Endothelial cell of umbilical vein (primary cell): ENCODE measurements at regions not wholly inside any gene's neighbourhood (a gene's known extent, or its start where the extent isn't known, plus 50 kb on each side); places are given as distances from the start of the nearest gene placed in this dataset.

Source experiments
- BruUV-seq: library from RNA; stranded (reverse); fragments of 400-500 nt; replicated peaks from 2 replicates; lab custom pipeline; 2021; lab: Mats Ljungman, UMichigan
- CTCF ChIA-PET: fragments of 300-600, 350-600 bp; sonication (Branson Sonifier 250); formaldehyde crosslinking; loops from one replicate; lab custom pipeline; 2021; ENCODE audit warnings: antibody characterized with exemption, inconsistent platforms; lab: Charles Lee
- POLR2A ChIA-PET: fragments of 300-600, 350-600 bp; sonication (Branson Sonifier 250); formaldehyde crosslinking; loops from one replicate; lab custom pipeline; 2021; ENCODE audit warnings: antibody characterized with exemption, inconsistent platforms; lab: Charles Lee
- DNase-seq: peaks from one replicate; pipeline ENCODE4 v3.0.0-alpha.2; 2011; ENCODE audit warnings: low read depth, low spot score
- FAIRE-seq: peaks from 2 replicates; lab custom pipeline; 2011; peaks lifted over from hg19 to GRCh38; lab: Jason Lieb, UNC
- H2AFZ ChIP-seq: 2 replicates; pipeline ENCODE4 v1.6.0; 2012; ENCODE audit warnings: low read depth, low read length, control low read depth, inconsistent platforms
- H3K27ac ChIP-seq: 2 replicates; pipeline ENCODE4 v1.5.1; 2011; ENCODE audit warnings: low read depth, mild to moderate bottlenecking, control low read depth, low read length, moderate library complexity; ENCODE audit not compliant: insufficient read depth
- H3K27me3 ChIP-seq, 2 experiments: 2 replicates each; pipeline versions ENCODE4 v1.6.0 to v1.6.1; 2011; ENCODE audit warnings: low read length in 2 of 2, mixed read lengths in 1 of 2; ENCODE audit not compliant: control insufficient read depth in 2 of 2, insufficient read depth in 2 of 2
- H3K36me3 ChIP-seq, 2 experiments: 2 replicates in 1 of 2; 3 replicates in 1 of 2; pipeline ENCODE4 v1.5.1; 2011; ENCODE audit warnings: low read length in 2 of 2, mild to moderate bottlenecking in 1 of 2, moderate library complexity in 1 of 2; ENCODE audit not compliant: control insufficient read depth in 2 of 2, insufficient read depth in 2 of 2; ENCODE audit errors: extremely low read depth in 1 of 2
- H3K4me1 ChIP-seq: 3 replicates; pipeline ENCODE4 v1.5.1; 2011; ENCODE audit warnings: mild to moderate bottlenecking, low read length; ENCODE audit not compliant: control insufficient read depth, insufficient read depth; ENCODE audit errors: extremely low read depth
- H3K4me2 ChIP-seq: 2 replicates; pipeline ENCODE4 v1.6.1; 2011; ENCODE audit warnings: low read length, control low read depth, mixed read lengths; ENCODE audit not compliant: insufficient read depth
- H3K4me3 ChIP-seq, 3 experiments: fragments of 200-600 bp in 1 of 3; sonication (generic), shearing (Covaris generic) in 1 of 3; replicated peaks in 1 of 3; 2 replicates each; pipeline ENCODE4 v1.5.1; 2011 to 2016; ENCODE audit warnings: control low read depth in 3 of 3, low read length in 3 of 3, mild to moderate bottlenecking in 2 of 3, inconsistent platforms in 1 of 3, low read depth in 1 of 3, moderate library complexity in 1 of 3; ENCODE audit not compliant: insufficient read depth in 1 of 3
- H3K79me2 ChIP-seq: 2 replicates; pipeline ENCODE4 v1.6.0; 2012; ENCODE audit warnings: low read length, inconsistent platforms; ENCODE audit not compliant: control insufficient read depth, insufficient read depth
- H3K9ac ChIP-seq: replicated peaks from 2 replicates; pipeline ENCODE3; 2011; ENCODE audit warnings: low read length, control low read depth; ENCODE audit not compliant: insufficient read depth; ENCODE audit errors: extremely low read depth
- H3K9me1 ChIP-seq: replicated peaks from 3 replicates; pipeline ENCODE4 v1.6.0; 2011; ENCODE audit warnings: mild to moderate bottlenecking, low read length; ENCODE audit not compliant: control insufficient read depth, insufficient read depth; ENCODE audit errors: extremely low read depth
- H3K9me3 ChIP-seq: replicated peaks from 2 replicates; pipeline ENCODE4 v1.5.1; 2012; ENCODE audit warnings: low read length, inconsistent platforms; ENCODE audit not compliant: control insufficient read depth, insufficient read depth
- H4K20me1 ChIP-seq: replicated peaks from 2 replicates; pipeline ENCODE3; 2011; ENCODE audit warnings: mild to moderate bottlenecking, low read length; ENCODE audit not compliant: control insufficient read depth, insufficient read depth; ENCODE audit errors: extremely low read depth
- EZH2 ChIP-seq: IDR thresholded peaks from 2 replicates; pipeline ENCODE4 v1.6.1; 2012; ENCODE audit warnings: borderline replicate concordance, low read depth, mild to moderate bottlenecking, moderate library complexity, low read length, inconsistent platforms; ENCODE audit not compliant: severe bottlenecking
- FOS ChIP-seq: IDR thresholded peaks from 2 replicates; pipeline ENCODE4 v1.6.1; 2011; ENCODE audit warnings: mild to moderate bottlenecking, low read length, moderate library complexity, borderline replicate concordance; ENCODE audit not compliant: insufficient read depth
- GATA2 ChIP-seq: IDR thresholded peaks from 2 replicates; pipeline ENCODE4 v1.7.0; 2011; ENCODE audit warnings: low read depth, mild to moderate bottlenecking, moderate library complexity, mixed read lengths, low read length; ENCODE audit not compliant: insufficient read length, insufficient read depth
- JUN ChIP-seq: IDR thresholded peaks from 2 replicates; pipeline ENCODE4 v1.6.1; 2011; ENCODE audit warnings: borderline replicate concordance, low read depth; ENCODE audit not compliant: insufficient read length, insufficient read depth
- MYC ChIP-seq: IDR thresholded peaks from one replicate; pipeline ENCODE4 v1.6.1; 2011; ENCODE audit warnings: mild to moderate bottlenecking, low read depth, low read length
- POLR2A ChIP-seq: IDR thresholded peaks from 2 replicates; pipeline ENCODE4 v1.6.1; 2012; ENCODE audit warnings: low read depth, mild to moderate bottlenecking, control low read depth, low read length
- POLR2AphosphoS5 ChIP-seq: IDR thresholded peaks from 2 replicates; pipeline ENCODE4 v1.6.1; 2012; ENCODE audit warnings: low read depth, mild to moderate bottlenecking, control low read depth, low read length, moderate library complexity; ENCODE audit not compliant: insufficient read depth
- dilution Hi-C: fragments of 300-500 bp; cut with MboI; formaldehyde crosslinking; loops from one replicate; pipeline ENCODE4 v1.15.0; 2019; ENCODE audit warnings: low sequenced_read_pairs; ENCODE audit not compliant: extremely low pct_ligation_motif_present
- intact Hi-C: fragments of 100-400 bp; cut with micrococcal nuclease; formaldehyde crosslinking; loops from one replicate; pipeline ENCODE4 v1.10.0; 2022
- TF ChIP-seq, protein P1 (sequence below): IDR thresholded peaks from 2 replicates; pipeline ENCODE4 v1.6.1; 2011; ENCODE audit not compliant: insufficient read depth, insufficient read length
- TF ChIP-seq, protein P2 (sequence below), 2 donors: IDR thresholded peaks; 1 replicate in 1 of 2; 2 replicates in 1 of 2; pipeline ENCODE4 v1.5.1; 2011; ENCODE audit warnings: low read length in 2 of 2, mild to moderate bottlenecking in 2 of 2, moderate library complexity in 2 of 2, control low read depth in 1 of 2, inconsistent platforms in 1 of 2, low read depth in 1 of 2; ENCODE audit not compliant: insufficient read depth in 1 of 2; ENCODE audit errors: extremely low read depth in 1 of 2

DNA sequence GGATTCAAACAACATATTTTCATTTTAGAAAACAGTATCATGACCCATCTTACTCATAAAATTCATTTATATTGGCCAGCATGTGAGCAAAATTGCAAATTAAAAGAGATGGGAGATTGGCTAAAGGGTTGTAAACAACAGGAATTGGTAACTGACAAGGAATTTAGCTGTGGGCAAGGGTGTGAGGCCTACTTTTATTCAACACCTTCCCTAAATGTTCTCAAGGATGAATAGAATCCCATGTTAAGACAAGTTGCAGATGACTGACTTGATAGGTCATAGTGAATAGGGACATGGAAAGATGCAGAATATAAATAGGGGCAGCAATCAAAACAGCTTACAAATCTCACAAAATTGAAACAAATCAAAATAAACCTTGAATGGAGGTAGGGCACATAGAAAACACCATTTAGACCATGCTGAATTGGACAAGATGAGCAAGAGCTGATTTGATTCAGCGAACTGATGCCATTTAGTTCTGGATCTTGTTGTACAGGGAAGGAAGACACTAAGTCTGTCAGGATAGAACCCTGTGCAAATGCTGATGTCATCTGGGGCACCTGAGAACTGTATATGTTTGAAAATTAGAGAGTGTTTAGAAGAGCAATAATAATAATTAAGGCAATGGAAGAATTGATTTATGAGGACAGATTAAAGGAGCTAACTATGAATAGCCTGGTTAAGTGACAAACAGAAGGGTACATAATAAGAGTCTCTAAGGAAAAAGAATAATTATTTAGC lies 509.7 kb downstream of the ZEB2 start:
- H3K9me1 ChIP-seq, result no peaks in the 10 kb centered on the region
- no peaks in the 10 kb centered on the region for H4K20me1 ChIP-seq
- no peak overlapping the region for H3K4me3 ChIP-seq
- H3K36me3 ChIP-seq, result no peaks in the 10 kb centered on the region
- CTCF ChIA-PET, result interaction anchor here (1.3 to 2.1 kb wide), 2 partner anchors 9 to 12 kb away, joined by 4 to 7 read pairs; no protein-coding TSS in a partner anchor
- no peak overlapping the region for H3K4me2 ChIP-seq
- no peaks in the 10 kb centered on the region for H3K9me3 ChIP-seq
- TF ChIP-seq FOS (no peak), EZH2 (no peak), MYC (no peak), POLR2AphosphoS5 (no peak), POLR2A (no peak), JUN (no peak), GATA2 (no peak)
- TF ChIP-seq, protein P1, sequence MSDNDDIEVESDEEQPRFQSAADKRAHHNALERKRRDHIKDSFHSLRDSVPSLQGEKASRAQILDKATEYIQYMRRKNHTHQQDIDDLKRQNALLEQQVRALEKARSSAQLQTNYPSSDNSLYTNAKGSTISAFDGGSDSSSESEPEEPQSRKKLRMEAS, result no peak
- TF ChIP-seq, protein P2, sequence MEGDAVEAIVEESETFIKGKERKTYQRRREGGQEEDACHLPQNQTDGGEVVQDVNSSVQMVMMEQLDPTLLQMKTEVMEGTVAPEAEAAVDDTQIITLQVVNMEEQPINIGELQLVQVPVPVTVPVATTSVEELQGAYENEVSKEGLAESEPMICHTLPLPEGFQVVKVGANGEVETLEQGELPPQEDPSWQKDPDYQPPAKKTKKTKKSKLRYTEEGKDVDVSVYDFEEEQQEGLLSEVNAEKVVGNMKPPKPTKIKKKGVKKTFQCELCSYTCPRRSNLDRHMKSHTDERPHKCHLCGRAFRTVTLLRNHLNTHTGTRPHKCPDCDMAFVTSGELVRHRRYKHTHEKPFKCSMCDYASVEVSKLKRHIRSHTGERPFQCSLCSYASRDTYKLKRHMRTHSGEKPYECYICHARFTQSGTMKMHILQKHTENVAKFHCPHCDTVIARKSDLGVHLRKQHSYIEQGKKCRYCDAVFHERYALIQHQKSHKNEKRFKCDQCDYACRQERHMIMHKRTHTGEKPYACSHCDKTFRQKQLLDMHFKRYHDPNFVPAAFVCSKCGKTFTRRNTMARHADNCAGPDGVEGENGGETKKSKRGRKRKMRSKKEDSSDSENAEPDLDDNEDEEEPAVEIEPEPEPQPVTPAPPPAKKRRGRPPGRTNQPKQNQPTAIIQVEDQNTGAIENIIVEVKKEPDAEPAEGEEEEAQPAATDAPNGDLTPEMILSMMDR (IDR thresholded peaks at IDR 0.05; ENCODE audit: extremely low read depth in 1 of 2, insufficient read depth in 1 of 2, low read depth in 1 of 2, low read length in 2 of 2), result no peak
- no peak for FAIRE-seq
- no peaks in the 10 kb centered on the region for H3K27me3 ChIP-seq
- H3K4me1 ChIP-seq, result no peaks in the 10 kb centered on the region
- DNase-seq, result no peak
- dilution Hi-C loops (no loop called here), intact Hi-C loops (no loop called here)
- BruUV-seq, result no TSS peak
- H3K9ac ChIP-seq, result no peak overlapping the region
- no peaks in the 10 kb centered on the region for H3K79me2 ChIP-seq
- H2AFZ ChIP-seq, result no peak overlapping the region
- H3K27ac ChIP-seq, result no peak overlapping the region
- POLR2A ChIA-PET, result no interaction called here
